IMR-90 (cell line): ENCODE measurements at regions not wholly inside any gene's neighbourhood (a gene's known extent, or its start where the extent isn't known, plus 50 kb on each side); places are given as distances from the start of the nearest gene placed in this dataset.
A peak's percentile ranks its signal among the peaks of the same experiment; 100 is the strongest.

Source experiments
- ATAC-seq: fragments of 200-7000 bp; cut with Tn5 transposase; 2 replicates; pipeline ENCODE4 v1.9.1; 2020; ENCODE audit warnings: low read depth, mild to moderate bottlenecking, moderate library complexity
- BruUV-seq: library from RNA; stranded (reverse); fragments of 400-500 nt; replicated peaks from 2 replicates; lab custom pipeline; 2021; lab: Mats Ljungman, UMichigan
- CTCF ChIA-PET: fragments of 300-600 bp; formaldehyde crosslinking; extraction: SDS; loops from one replicate; lab custom pipeline; 2021; ENCODE audit warnings: antibody characterized with exemption; lab: Yijun Ruan, JAX
- POLR2A ChIA-PET: fragments of 300-600 bp; sonication (Branson Sonifier 250); formaldehyde crosslinking; loops from one replicate; lab custom pipeline; 2022; ENCODE audit warnings: antibody characterized with exemption; ENCODE audit not compliant: unreplicated experiment; lab: Charles Lee
- DNase-seq: peaks from one replicate; pipeline ENCODE4 v3.0.0; 2013
- H2AFZ ChIP-seq: replicated peaks from 2 replicates; pipeline ENCODE3; 2013; ENCODE audit warnings: low read length, mild to moderate bottlenecking; ENCODE audit not compliant: poor library complexity
- H2AK5ac ChIP-seq: 2 replicates; pipeline ENCODE4 v1.6.1; 2013; ENCODE audit warnings: low read depth, low read length, inconsistent platforms
- H2AK9ac ChIP-seq: replicated peaks from 2 replicates; pipeline ENCODE3; 2013; ENCODE audit warnings: mild to moderate bottlenecking, low read depth, low read length, moderate library complexity; ENCODE audit not compliant: poor library complexity
- H2BK120ac ChIP-seq: 2 replicates; pipeline ENCODE4 v1.6.1; 2013; ENCODE audit warnings: low read depth, low read length, inconsistent platforms
- H2BK15ac ChIP-seq: 3 replicates; pipeline ENCODE4 v1.6.1; 2013; ENCODE audit warnings: low read depth, low read length, inconsistent platforms
- H2BK20ac ChIP-seq: 2 replicates; pipeline ENCODE4 v1.6.1; 2013; ENCODE audit warnings: low read depth, mild to moderate bottlenecking, inconsistent platforms, low read length, moderate library complexity
- H2BK5ac ChIP-seq: 2 replicates; pipeline ENCODE4 v1.6.1; 2013; ENCODE audit warnings: mild to moderate bottlenecking, low read depth, low read length, inconsistent platforms; ENCODE audit not compliant: poor library complexity, severe bottlenecking
- H3K14ac ChIP-seq: replicated peaks from 2 replicates; pipeline ENCODE4 v1.6.1; 2013; ENCODE audit warnings: low read depth, low read length, inconsistent platforms
- H3K18ac ChIP-seq: 2 replicates; pipeline ENCODE4 v1.6.1; 2013; ENCODE audit warnings: low read depth, low read length, control low read depth
- H3K23ac ChIP-seq: 2 replicates; pipeline ENCODE4 v1.6.1; 2013; ENCODE audit warnings: low read depth, low read length, inconsistent platforms
- H3K27ac ChIP-seq: 2 replicates; pipeline ENCODE4 v1.5.1; 2013; ENCODE audit warnings: mild to moderate bottlenecking, control low read depth, low read length; ENCODE audit not compliant: insufficient read depth
- H3K27me3 ChIP-seq: 2 replicates; pipeline ENCODE4 v1.6.1; 2013; ENCODE audit warnings: low read length; ENCODE audit not compliant: control insufficient read depth, insufficient read depth
- H3K36me3 ChIP-seq: 2 replicates; pipeline ENCODE4 v1.6.1; 2013; ENCODE audit warnings: low read length, mixed read lengths; ENCODE audit not compliant: control insufficient read depth, insufficient read depth
- H3K4ac ChIP-seq: 2 replicates; pipeline ENCODE4 v1.6.1; 2013; ENCODE audit warnings: low read depth, low read length, inconsistent platforms
- H3K4me1 ChIP-seq: 2 replicates; pipeline ENCODE4 v1.6.1; 2013; ENCODE audit warnings: low read length, mixed read lengths; ENCODE audit not compliant: control insufficient read depth, insufficient read depth
- H3K4me2 ChIP-seq: 2 replicates; pipeline ENCODE4 v1.6.1; 2013; ENCODE audit warnings: low read depth, mild to moderate bottlenecking, control low read depth, low read length, moderate library complexity
- H3K4me3 ChIP-seq: 2 replicates; pipeline ENCODE4 v1.5.1; 2013; ENCODE audit warnings: low read depth, mild to moderate bottlenecking, control low read depth, low read length, moderate library complexity; ENCODE audit not compliant: insufficient read depth
- H3K56ac ChIP-seq: 2 replicates; pipeline ENCODE4 v1.6.1; 2013; ENCODE audit warnings: low read length, inconsistent platforms; ENCODE audit not compliant: insufficient read depth; ENCODE audit errors: extremely low read depth
- H3K79me1 ChIP-seq, 2 experiments: 2 replicates each; pipeline ENCODE4 v1.6.1; 2013; ENCODE audit warnings: low read length in 2 of 2, inconsistent platforms in 1 of 2, low read depth in 1 of 2
- H3K9ac ChIP-seq: 2 replicates; pipeline ENCODE4 v1.6.1; 2013; ENCODE audit warnings: low read depth, low read length, control low read depth
- H3K9me1 ChIP-seq: 2 replicates; pipeline ENCODE4 v1.6.1; 2013; ENCODE audit warnings: low read length, inconsistent platforms; ENCODE audit not compliant: insufficient read depth
- H3K9me3 ChIP-seq: 2 replicates; pipeline ENCODE4 v1.6.1; 2013; ENCODE audit warnings: low read length; ENCODE audit not compliant: control insufficient read depth, insufficient read depth
- H4K20me1 ChIP-seq: 2 replicates; pipeline ENCODE4 v1.6.1; 2013; ENCODE audit warnings: low read length, inconsistent platforms; ENCODE audit not compliant: insufficient read depth
- H4K5ac ChIP-seq: 2 replicates; pipeline ENCODE4 v1.6.1; 2013; ENCODE audit warnings: mild to moderate bottlenecking, low read depth, low read length, control low read depth
- H4K8ac ChIP-seq, 2 experiments: 2 replicates each; pipeline ENCODE4 v1.6.1; 2013; ENCODE audit warnings: low read depth in 2 of 2, low read length in 2 of 2, control low read depth in 1 of 2, inconsistent platforms in 1 of 2
- H4K91ac ChIP-seq: 2 replicates; pipeline ENCODE4 v1.6.1; 2013; ENCODE audit warnings: low read depth, low read length, inconsistent platforms; ENCODE audit not compliant: insufficient read depth
- BHLHE40 ChIP-seq: fragments of 150-350 bp; IDR thresholded peaks from 2 replicates; pipeline ENCODE4 v1.6.1; 2016; ENCODE audit warnings: mild to moderate bottlenecking, low read depth, low read length
- CEBPB ChIP-seq: IDR thresholded peaks from 2 replicates; pipeline ENCODE4 v1.6.1; 2012; ENCODE audit warnings: low read depth, low read length, improper control_type of control experiment
- CHD1 ChIP-seq: IDR thresholded peaks from 2 replicates; pipeline ENCODE4 v1.6.1; 2012; ENCODE audit warnings: low read depth, low read length, improper control_type of control experiment
- FOS ChIP-seq: fragments of 150-350 bp; IDR thresholded peaks from 2 replicates; pipeline ENCODE4 v1.6.1; 2016; ENCODE audit warnings: low read depth, low read length
- MAFK ChIP-seq: IDR thresholded peaks from 2 replicates; pipeline ENCODE4 v1.6.1; 2012; ENCODE audit warnings: low read depth, low read length, improper control_type of control experiment
- MAZ ChIP-seq: IDR thresholded peaks from 2 replicates; pipeline ENCODE4 v1.6.1; 2012; ENCODE audit warnings: low read depth, mild to moderate bottlenecking, low read length, improper control_type of control experiment, moderate library complexity, borderline replicate concordance
- MXI1 ChIP-seq: IDR thresholded peaks from 2 replicates; pipeline ENCODE4 v1.6.1; 2012; ENCODE audit warnings: low read depth, mild to moderate bottlenecking, low read length, moderate library complexity, borderline replicate concordance
- NFE2L2 ChIP-seq: fragments of 150-350 bp; IDR thresholded peaks from 2 replicates; pipeline ENCODE4 v1.6.1; 2016; ENCODE audit warnings: low read depth, mild to moderate bottlenecking, low read length
- POLR2A ChIP-seq: IDR thresholded peaks from 2 replicates; pipeline ENCODE4 v1.6.1; 2012; ENCODE audit warnings: mild to moderate bottlenecking, low read depth, low read length
- RAD21 ChIP-seq: IDR thresholded peaks from 2 replicates; pipeline ENCODE4 v1.6.1; 2012; ENCODE audit warnings: low read length, improper control_type of control experiment
- RCOR1 ChIP-seq: IDR thresholded peaks from 2 replicates; pipeline ENCODE4 v1.6.1; 2012; ENCODE audit warnings: mild to moderate bottlenecking, low read length, improper control_type of control experiment; ENCODE audit not compliant: insufficient replicate concordance
- RFX5 ChIP-seq: IDR thresholded peaks from 2 replicates; pipeline ENCODE4 v1.8.0; 2012; ENCODE audit warnings: low read depth, mild to moderate bottlenecking, low read length, moderate library complexity
- SMC3 ChIP-seq: fragments of 150-350 bp; IDR thresholded peaks from 2 replicates; pipeline ENCODE4 v1.6.1; 2016; ENCODE audit warnings: low read depth, mild to moderate bottlenecking, antibody characterized with exemption, low read length, moderate library complexity
- WGBS, 2 experiments: methylation state at CpG; one replicate each; pipeline versions ENCODE4 v1.1.5 to v1.1.7; 2013; ENCODE audit warnings: missing lambda C conversion rate in 2 of 2; ENCODE audit not compliant: insufficient read length in 1 of 2; ENCODE audit errors: extremely low coverage in 2 of 2; 5-methylcytosine and 5-hydroxymethylcytosine counted together
- dilution Hi-C: fragments of 300-500 bp; cut with HindIII; formaldehyde crosslinking; loops from one replicate; pipeline ENCODE4 v1.14.3; 2018; ENCODE audit warnings: low sequenced_read_pairs; ENCODE audit not compliant: unreplicated experiment
- in situ Hi-C: fragments of 300-500 bp; cut with MboI; formaldehyde crosslinking; loops from 3 replicates; pipeline ENCODE4 v1.14.3; 2019; ENCODE audit warnings: low sequenced_read_pairs, inconsistent platforms, mixed read lengths
- intact Hi-C: fragments of 100-400 bp; cut with micrococcal nuclease; formaldehyde crosslinking; loops from 2 replicates; pipeline ENCODE4 v1.10.0; 2022
- TF ChIP-seq, protein P1 (sequence below): conservative IDR thresholded peaks from 2 replicates; pipeline ENCODE4 v1.5.1; 2012; ENCODE audit warnings: mild to moderate bottlenecking, low read depth, low read length, improper control_type of control experiment
- TF ChIP-seq, protein P2 (sequence below): fragments of 150-350 bp; IDR thresholded peaks from 2 replicates; pipeline ENCODE4 v1.6.1; 2017; ENCODE audit warnings: mild to moderate bottlenecking, antibody characterized with exemption, low read length, low read depth
- TF ChIP-seq, protein P3 (sequence below): fragments of 150-350 bp; IDR thresholded peaks from 2 replicates; pipeline ENCODE4 v1.6.1; 2016; ENCODE audit warnings: low read depth, mild to moderate bottlenecking, low read length, moderate library complexity, borderline replicate concordance

DNA sequence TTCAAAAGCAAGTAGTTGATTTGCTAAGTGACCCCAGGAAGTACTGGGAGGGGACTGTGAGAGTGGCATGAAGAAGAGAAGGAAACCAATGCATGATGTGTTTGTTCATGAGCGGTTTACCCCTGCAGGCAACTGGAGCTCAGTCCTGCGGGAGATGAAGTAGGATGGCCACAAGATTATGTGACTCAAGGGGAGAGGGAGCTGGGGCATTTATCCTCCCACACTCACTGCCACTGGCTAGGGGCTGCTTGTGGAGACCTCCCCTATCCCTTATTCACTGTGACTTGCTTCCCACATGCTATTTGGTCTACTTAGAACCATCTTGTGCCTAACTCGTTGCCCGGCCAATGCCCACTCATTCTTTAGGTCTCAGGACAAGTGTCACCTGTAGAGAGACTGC lies 60.6 kb upstream of the TRIO start:
- in situ Hi-C loops, result no loop called here
- POLR2A ChIA-PET, result no interaction called here

More for the DNA sequence above, 60.6 kb upstream of the TRIO start:
- no peak overlapping the region for H3K9ac ChIP-seq
- no peaks in the 10 kb centered on the region for H3K79me1 ChIP-seq
- no peak overlapping the region for H2BK120ac ChIP-seq
- no peak overlapping the region for H3K14ac ChIP-seq
- H3K4me2 ChIP-seq, result no peak overlapping the region
- ATAC-seq (no peak), DNase-seq (no peak)
- H4K5ac ChIP-seq, result no peak overlapping the region
- CTCF ChIA-PET, result interaction anchor here (0.9 kb wide), 1 partner anchor 17 kb away, joined by 4 read pairs; no protein-coding TSS in a partner anchor
- H3K9me1 ChIP-seq, result no peaks in the 10 kb centered on the region
- peak overlapping the region; percentile 21 for H2AK9ac ChIP-seq
- dilution Hi-C loops (no loop called here), intact Hi-C loops (no loop called here)
- H4K20me1 ChIP-seq, result no peaks in the 10 kb centered on the region
- H3K4ac ChIP-seq, result no peak overlapping the region
- no peak overlapping the region for H3K27ac ChIP-seq
- H3K27me3 ChIP-seq, result no peaks in the 10 kb centered on the region
- H3K9me3 ChIP-seq, result no peaks in the 10 kb centered on the region; the same call in 1 of the 2 replicates
- peak overlapping the region; percentile 6 for H2AFZ ChIP-seq
- WGBS, 2 experiments, result no CpG with 5 or more reads among the region's 4 CpGs
- H2AK5ac ChIP-seq, result no peak overlapping the region
- no peak overlapping the region for H2BK5ac ChIP-seq
- no peak overlapping the region for H3K23ac ChIP-seq
- no peak overlapping the region for H3K18ac ChIP-seq
- TF ChIP-seq RFX5 (no peak), FOS (no peak), CEBPB (no peak), SMC3 (no peak), NFE2L2 (no peak), RCOR1 (no peak), POLR2A (no peak), MAZ (no peak), CHD1 (no peak), BHLHE40 (no peak), MAFK (no peak), RAD21 (no peak), MXI1 (no peak)
- TF ChIP-seq, protein P1, sequence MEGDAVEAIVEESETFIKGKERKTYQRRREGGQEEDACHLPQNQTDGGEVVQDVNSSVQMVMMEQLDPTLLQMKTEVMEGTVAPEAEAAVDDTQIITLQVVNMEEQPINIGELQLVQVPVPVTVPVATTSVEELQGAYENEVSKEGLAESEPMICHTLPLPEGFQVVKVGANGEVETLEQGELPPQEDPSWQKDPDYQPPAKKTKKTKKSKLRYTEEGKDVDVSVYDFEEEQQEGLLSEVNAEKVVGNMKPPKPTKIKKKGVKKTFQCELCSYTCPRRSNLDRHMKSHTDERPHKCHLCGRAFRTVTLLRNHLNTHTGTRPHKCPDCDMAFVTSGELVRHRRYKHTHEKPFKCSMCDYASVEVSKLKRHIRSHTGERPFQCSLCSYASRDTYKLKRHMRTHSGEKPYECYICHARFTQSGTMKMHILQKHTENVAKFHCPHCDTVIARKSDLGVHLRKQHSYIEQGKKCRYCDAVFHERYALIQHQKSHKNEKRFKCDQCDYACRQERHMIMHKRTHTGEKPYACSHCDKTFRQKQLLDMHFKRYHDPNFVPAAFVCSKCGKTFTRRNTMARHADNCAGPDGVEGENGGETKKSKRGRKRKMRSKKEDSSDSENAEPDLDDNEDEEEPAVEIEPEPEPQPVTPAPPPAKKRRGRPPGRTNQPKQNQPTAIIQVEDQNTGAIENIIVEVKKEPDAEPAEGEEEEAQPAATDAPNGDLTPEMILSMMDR, result no peak
- TF ChIP-seq, protein P2, sequence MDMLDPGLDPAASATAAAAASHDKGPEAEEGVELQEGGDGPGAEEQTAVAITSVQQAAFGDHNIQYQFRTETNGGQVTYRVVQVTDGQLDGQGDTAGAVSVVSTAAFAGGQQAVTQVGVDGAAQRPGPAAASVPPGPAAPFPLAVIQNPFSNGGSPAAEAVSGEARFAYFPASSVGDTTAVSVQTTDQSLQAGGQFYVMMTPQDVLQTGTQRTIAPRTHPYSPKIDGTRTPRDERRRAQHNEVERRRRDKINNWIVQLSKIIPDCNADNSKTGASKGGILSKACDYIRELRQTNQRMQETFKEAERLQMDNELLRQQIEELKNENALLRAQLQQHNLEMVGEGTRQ, result no peak
- TF ChIP-seq, protein P3, sequence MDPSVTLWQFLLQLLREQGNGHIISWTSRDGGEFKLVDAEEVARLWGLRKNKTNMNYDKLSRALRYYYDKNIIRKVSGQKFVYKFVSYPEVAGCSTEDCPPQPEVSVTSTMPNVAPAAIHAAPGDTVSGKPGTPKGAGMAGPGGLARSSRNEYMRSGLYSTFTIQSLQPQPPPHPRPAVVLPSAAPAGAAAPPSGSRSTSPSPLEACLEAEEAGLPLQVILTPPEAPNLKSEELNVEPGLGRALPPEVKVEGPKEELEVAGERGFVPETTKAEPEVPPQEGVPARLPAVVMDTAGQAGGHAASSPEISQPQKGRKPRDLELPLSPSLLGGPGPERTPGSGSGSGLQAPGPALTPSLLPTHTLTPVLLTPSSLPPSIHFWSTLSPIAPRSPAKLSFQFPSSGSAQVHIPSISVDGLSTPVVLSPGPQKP, result no peak
- no TSS peak for BruUV-seq
- H3K4me3 ChIP-seq, result no peak overlapping the region
- no peaks in the 10 kb centered on the region for H3K36me3 ChIP-seq
- no peaks in the 10 kb centered on the region for H3K4me1 ChIP-seq
- no peak overlapping the region for H2BK20ac ChIP-seq
- H4K8ac ChIP-seq, result no peak overlapping the region
- no peak overlapping the region for H4K91ac ChIP-seq
- no peak overlapping the region for H2BK15ac ChIP-seq
- H3K56ac ChIP-seq, result no peak overlapping the region
